ENCODE measurements at regions not wholly inside any gene's neighbourhood (a gene's known extent, or its start where the extent isn't known, plus 50 kb on each side); places are given as distances from the start of the nearest gene placed in this dataset.

GRCh38 chr18:59814891-59815290 is 84.9 kb upstream of the PMAIP1 start:
- TF ChIP-seq, protein P1, sequence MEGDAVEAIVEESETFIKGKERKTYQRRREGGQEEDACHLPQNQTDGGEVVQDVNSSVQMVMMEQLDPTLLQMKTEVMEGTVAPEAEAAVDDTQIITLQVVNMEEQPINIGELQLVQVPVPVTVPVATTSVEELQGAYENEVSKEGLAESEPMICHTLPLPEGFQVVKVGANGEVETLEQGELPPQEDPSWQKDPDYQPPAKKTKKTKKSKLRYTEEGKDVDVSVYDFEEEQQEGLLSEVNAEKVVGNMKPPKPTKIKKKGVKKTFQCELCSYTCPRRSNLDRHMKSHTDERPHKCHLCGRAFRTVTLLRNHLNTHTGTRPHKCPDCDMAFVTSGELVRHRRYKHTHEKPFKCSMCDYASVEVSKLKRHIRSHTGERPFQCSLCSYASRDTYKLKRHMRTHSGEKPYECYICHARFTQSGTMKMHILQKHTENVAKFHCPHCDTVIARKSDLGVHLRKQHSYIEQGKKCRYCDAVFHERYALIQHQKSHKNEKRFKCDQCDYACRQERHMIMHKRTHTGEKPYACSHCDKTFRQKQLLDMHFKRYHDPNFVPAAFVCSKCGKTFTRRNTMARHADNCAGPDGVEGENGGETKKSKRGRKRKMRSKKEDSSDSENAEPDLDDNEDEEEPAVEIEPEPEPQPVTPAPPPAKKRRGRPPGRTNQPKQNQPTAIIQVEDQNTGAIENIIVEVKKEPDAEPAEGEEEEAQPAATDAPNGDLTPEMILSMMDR (IDR thresholded peaks at IDR 0.05; ENCODE audit: low read length): no peak
- TF ChIP-seq EZH2 (IDR thresholded peaks at IDR 0.05; ENCODE audit: borderline replicate concordance, low read length): no peak
